ENCODE measurements at regions not wholly inside any gene's neighbourhood (a gene's known extent, or its start where the extent isn't known, plus 50 kb on each side); places are given as distances from the start of the nearest gene placed in this dataset.

DNA sequence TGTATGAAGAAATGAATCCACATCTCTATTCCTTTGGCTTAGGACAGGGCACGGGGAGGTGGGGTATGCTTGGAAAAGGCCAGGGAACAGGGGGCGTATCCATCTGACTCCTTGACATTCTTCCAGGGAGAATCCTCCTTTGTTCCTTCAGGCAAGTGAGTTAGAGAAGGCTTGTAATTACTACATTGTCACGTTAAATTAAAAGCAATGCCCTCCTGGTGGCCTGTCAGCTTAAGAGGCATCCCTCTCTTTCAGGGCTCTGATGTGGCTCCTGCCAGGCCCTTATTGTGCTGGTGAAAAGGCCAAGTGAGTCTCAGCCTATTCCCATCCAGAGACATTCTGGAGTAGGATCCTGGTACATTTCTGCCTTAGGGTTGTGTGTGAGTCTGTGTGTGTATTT lies 128.3 kb downstream of the FOXA2 start:
- TF ChIP-seq ZNF274 (IDR thresholded peaks at IDR 0.05; ENCODE audit: low read depth, low read length) = no peak
- no peak for TF ChIP-seq YY1 (IDR thresholded peaks at IDR 0.05; ENCODE audit: insufficient read depth, insufficient read length)

DNA sequence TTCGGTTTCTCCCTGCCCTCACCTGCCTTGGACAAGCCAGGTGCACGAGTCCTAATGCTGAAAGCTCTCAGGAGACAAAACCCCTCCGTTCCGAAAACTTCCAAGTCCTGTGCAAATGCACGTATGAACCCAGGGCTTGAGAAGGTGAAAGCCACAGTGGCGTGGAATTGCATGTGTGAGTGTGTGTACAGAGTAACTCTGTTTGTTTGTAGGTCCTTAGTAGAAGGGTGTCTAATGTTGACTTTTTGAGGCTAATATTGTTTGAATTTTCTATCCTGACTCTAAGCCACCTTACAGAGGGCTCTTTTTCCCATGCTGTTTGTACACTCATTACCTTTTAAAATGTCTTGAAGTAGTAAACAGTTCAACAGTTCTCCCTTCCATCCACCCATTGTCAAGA lies 129.1 kb downstream of the FOXA2 start:
- Histone ChIP-seq H3K9me3 (ENCODE audit: insufficient read depth, low read length) (no peaks in the 10 kb centered on the region), H3K36me3 (ENCODE audit: insufficient read depth, insufficient read length, low read length) (no peaks in the 10 kb centered on the region), H3K27me3 (ENCODE audit: insufficient read depth, insufficient read length) (peaks cover 71% of the 10 kb centered on the region), H3K4me3 (ENCODE audit: insufficient read length, low read depth) (no peak overlapping the region), H3K4me1 (ENCODE audit: insufficient read depth, insufficient read length) (no peaks in the 10 kb centered on the region), H3K9ac (ENCODE audit: insufficient read length, low read depth) (no peak overlapping the region)
- DNase-seq (ENCODE audit: low read depth, low spot score) = no peak
- TF ChIP-seq ZNF274 (IDR thresholded peaks at IDR 0.05; ENCODE audit: low read depth, low read length) (no peak), YY1 (IDR thresholded peaks at IDR 0.05; ENCODE audit: insufficient read depth, insufficient read length) (no peak), SUZ12 (IDR thresholded peaks at IDR 0.05; ENCODE audit: extremely low read depth, insufficient read depth, insufficient read length) (no peak)

More for the DNA sequence above, 128.3 kb downstream of the FOXA2 start:
- peak; percentile 46 for DNase-seq (ENCODE audit: low read depth, low spot score)
- Histone ChIP-seq H3K4me3 (ENCODE audit: insufficient read length, low read depth) (no peak overlapping the region), H3K27me3 (ENCODE audit: insufficient read depth, insufficient read length) (peaks cover 63% of the 10 kb centered on the region), H3K9me3 (ENCODE audit: insufficient read depth, low read length) (no peaks in the 10 kb centered on the region), H3K36me3 (ENCODE audit: insufficient read depth, insufficient read length, low read length) (no peaks in the 10 kb centered on the region), H3K4me1 (ENCODE audit: insufficient read depth, insufficient read length) (no peaks in the 10 kb centered on the region), H3K9ac (ENCODE audit: insufficient read length, low read depth) (no peak overlapping the region)

DNA sequence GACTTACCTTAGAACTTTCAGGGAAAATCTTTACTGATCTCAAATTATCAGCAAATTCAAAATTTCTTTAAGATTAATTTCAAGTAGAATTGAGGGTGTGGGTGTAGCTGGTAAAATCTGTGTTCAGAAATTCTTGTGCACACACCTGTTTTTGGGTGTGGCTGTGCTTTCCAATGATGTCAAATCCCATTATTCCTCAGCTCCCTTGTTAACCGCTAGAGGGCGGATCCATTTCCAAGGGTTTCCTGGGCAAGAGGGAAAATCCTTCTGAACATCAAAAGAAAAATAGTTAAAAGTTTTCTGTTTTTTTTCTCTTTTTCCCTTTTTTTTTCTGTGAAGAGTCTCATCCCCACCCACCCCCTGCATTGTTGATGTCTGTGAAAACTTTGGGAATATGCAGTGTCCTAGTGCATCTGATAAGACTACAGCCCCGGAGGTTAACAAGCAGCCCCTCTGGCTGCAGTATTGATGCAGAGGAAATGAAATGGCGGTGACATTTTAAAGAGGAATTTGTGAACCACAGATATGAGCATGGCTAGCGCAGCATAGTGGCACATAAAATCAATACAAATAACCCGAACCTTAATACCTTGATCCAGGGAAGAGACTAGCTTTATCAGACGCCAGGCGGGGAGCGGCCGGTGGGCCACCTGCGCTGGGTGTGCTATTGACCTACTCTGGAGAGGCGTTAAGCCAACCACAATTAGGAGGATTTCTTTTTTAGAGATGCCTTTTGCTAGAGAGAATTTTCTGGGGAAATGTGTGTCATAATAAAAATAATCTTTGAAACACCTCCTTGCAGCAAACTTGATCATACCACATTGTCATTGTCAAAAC lies 130.9 kb downstream of the FOXA2 start:
- no peak for TF ChIP-seq SUZ12 (IDR thresholded peaks at IDR 0.05; ENCODE audit: extremely low read depth, insufficient read depth, insufficient read length)
- no peak for TF ChIP-seq ZNF274 (IDR thresholded peaks at IDR 0.05; ENCODE audit: low read depth, low read length)
- TF ChIP-seq YY1 (IDR thresholded peaks at IDR 0.05; ENCODE audit: insufficient read depth, insufficient read length) = no peak
- Histone ChIP-seq H3K27me3 (ENCODE audit: insufficient read depth, insufficient read length) (peaks cover 77% of the 10 kb centered on the region), H3K36me3 (ENCODE audit: insufficient read depth, insufficient read length, low read length) (no peaks in the 10 kb centered on the region), H3K9ac (ENCODE audit: insufficient read length, low read depth) (no peak overlapping the region), H3K4me1 (ENCODE audit: insufficient read depth, insufficient read length) (no peaks in the 10 kb centered on the region), H3K4me3 (ENCODE audit: insufficient read length, low read depth) (no peak overlapping the region), H3K9me3 (ENCODE audit: insufficient read depth, low read length) (no peaks in the 10 kb centered on the region)
- no peak for DNase-seq (ENCODE audit: low read depth, low spot score)

GRCh38 chr20:22452442-22453011 lies 131.8 kb downstream of the FOXA2 start:
- H3K27me3 ChIP-seq (ENCODE audit: insufficient read depth, insufficient read length) = peaks cover 73% of the 10 kb centered on the region
- no peaks in the 10 kb centered on the region for H3K36me3 ChIP-seq (ENCODE audit: insufficient read depth, insufficient read length, low read length)
- no peak overlapping the region for H3K4me3 ChIP-seq (ENCODE audit: insufficient read length, low read depth)
- DNase-seq (ENCODE audit: low read depth, low spot score) = no peak
- H3K9ac ChIP-seq (ENCODE audit: insufficient read length, low read depth) = no peak overlapping the region
- no peaks in the 10 kb centered on the region for H3K4me1 ChIP-seq (ENCODE audit: insufficient read depth, insufficient read length)
- no peak for TF ChIP-seq YY1 (IDR thresholded peaks at IDR 0.05; ENCODE audit: insufficient read depth, insufficient read length)
- TF ChIP-seq ZNF274 (IDR thresholded peaks at IDR 0.05; ENCODE audit: low read depth, low read length) = no peak
- no peak for TF ChIP-seq SUZ12 (IDR thresholded peaks at IDR 0.05; ENCODE audit: extremely low read depth, insufficient read depth, insufficient read length)
- no peaks in the 10 kb centered on the region for H3K9me3 ChIP-seq (ENCODE audit: insufficient read depth, low read length)

DNA sequence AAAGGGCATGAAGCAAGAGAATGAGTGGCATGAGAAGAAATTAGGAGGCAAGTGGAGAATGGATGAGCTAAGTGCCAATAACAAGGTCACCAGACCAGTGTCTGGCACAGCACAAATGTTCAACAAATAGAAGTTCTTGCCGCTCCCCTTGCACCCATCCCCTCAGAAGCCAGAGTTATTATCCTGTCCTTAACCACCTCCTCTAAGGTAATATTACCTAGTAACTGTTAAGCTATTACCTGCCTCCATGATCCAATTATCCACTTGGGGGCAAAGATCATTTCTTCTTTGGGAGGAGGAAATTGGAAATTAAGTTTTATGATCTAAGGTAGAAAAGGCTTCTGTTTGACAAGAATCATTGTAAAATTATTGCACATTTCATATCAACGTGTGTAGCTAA lies 133.8 kb downstream of the FOXA2 start:
- no peaks in the 10 kb centered on the region for H3K4me1 ChIP-seq (ENCODE audit: insufficient read depth, insufficient read length)
- H3K4me3 ChIP-seq (ENCODE audit: insufficient read length, low read depth) = no peak overlapping the region
- no peaks in the 10 kb centered on the region for H3K36me3 ChIP-seq (ENCODE audit: insufficient read depth, insufficient read length, low read length)
- H3K9ac ChIP-seq (ENCODE audit: insufficient read length, low read depth) = no peak overlapping the region
- no peak for TF ChIP-seq YY1 (IDR thresholded peaks at IDR 0.05; ENCODE audit: insufficient read depth, insufficient read length)
- TF ChIP-seq ZNF274 (IDR thresholded peaks at IDR 0.05; ENCODE audit: low read depth, low read length) = no peak
- TF ChIP-seq SUZ12 (IDR thresholded peaks at IDR 0.05; ENCODE audit: extremely low read depth, insufficient read depth, insufficient read length) = no peak
- no peak for DNase-seq (ENCODE audit: low read depth, low spot score)
- H3K27me3 ChIP-seq (ENCODE audit: insufficient read depth, insufficient read length) = peaks cover 62% of the 10 kb centered on the region
- no peaks in the 10 kb centered on the region for H3K9me3 ChIP-seq (ENCODE audit: insufficient read depth, low read length)

GRCh38 chr20:22449188-22449973 lies 135.0 kb downstream of the FOXA2 start:
- H3K4me3 ChIP-seq (ENCODE audit: insufficient read length, low read depth) = no peak overlapping the region
- no peak overlapping the region for H3K9ac ChIP-seq (ENCODE audit: insufficient read length, low read depth)
- H3K36me3 ChIP-seq (ENCODE audit: insufficient read depth, insufficient read length, low read length) = no peaks in the 10 kb centered on the region
- TF ChIP-seq ZNF274 (IDR thresholded peaks at IDR 0.05; ENCODE audit: low read depth, low read length) (no peak), YY1 (IDR thresholded peaks at IDR 0.05; ENCODE audit: insufficient read depth, insufficient read length) (no peak), SUZ12 (IDR thresholded peaks at IDR 0.05; ENCODE audit: extremely low read depth, insufficient read depth, insufficient read length) (no peak)
- DNase-seq (ENCODE audit: low read depth, low spot score) = no peak
- H3K9me3 ChIP-seq (ENCODE audit: insufficient read depth, low read length) = no peaks in the 10 kb centered on the region
- no peaks in the 10 kb centered on the region for H3K4me1 ChIP-seq (ENCODE audit: insufficient read depth, insufficient read length)
- H3K27me3 ChIP-seq (ENCODE audit: insufficient read depth, insufficient read length) = peaks cover 51% of the 10 kb centered on the region

DNA sequence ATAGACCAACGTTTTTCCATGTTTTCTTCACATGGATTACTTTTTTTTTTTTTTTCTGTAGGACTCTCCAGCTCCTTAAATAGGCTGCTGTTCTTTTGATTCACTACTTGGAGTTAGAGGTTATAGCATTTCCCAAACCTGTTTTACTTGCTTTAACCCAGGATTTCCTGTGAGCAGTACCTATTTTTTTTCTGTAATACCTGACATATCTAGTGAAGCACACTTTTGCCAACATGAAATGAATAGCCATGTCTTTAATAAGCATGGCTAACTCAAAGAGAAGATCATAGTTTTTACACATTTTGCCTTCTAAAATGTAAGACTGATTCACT lies 137.0 kb downstream of the FOXA2 start:
- no peak for TF ChIP-seq YY1 (IDR thresholded peaks at IDR 0.05; ENCODE audit: insufficient read depth, insufficient read length)
- TF ChIP-seq ZNF274 (IDR thresholded peaks at IDR 0.05; ENCODE audit: low read depth, low read length) = no peak
- no peak for TF ChIP-seq SUZ12 (IDR thresholded peaks at IDR 0.05; ENCODE audit: extremely low read depth, insufficient read depth, insufficient read length)
- H3K36me3 ChIP-seq (ENCODE audit: insufficient read depth, insufficient read length, low read length) = no peaks in the 10 kb centered on the region
- H3K4me3 ChIP-seq (ENCODE audit: insufficient read length, low read depth) = no peak overlapping the region
- H3K9ac ChIP-seq (ENCODE audit: insufficient read length, low read depth) = no peak overlapping the region
- H3K27me3 ChIP-seq (ENCODE audit: insufficient read depth, insufficient read length) = peaks cover 46% of the 10 kb centered on the region
- H3K9me3 ChIP-seq (ENCODE audit: insufficient read depth, low read length) = no peaks in the 10 kb centered on the region
- H3K4me1 ChIP-seq (ENCODE audit: insufficient read depth, insufficient read length) = no peaks in the 10 kb centered on the region
- no peak for DNase-seq (ENCODE audit: low read depth, low spot score)
